LNCAP (cell line): ENCODE measurements at regions not wholly inside any gene's neighbourhood (a gene's known extent, or its start where the extent isn't known, plus 50 kb on each side); places are given as distances from the start of the nearest gene placed in this dataset.

Experiments used
- CTCF ChIP-seq: fragments of 450-650 bp; IDR thresholded peaks from 2 replicates; pipeline ENCODE4 v1.5.1; 2017; ENCODE audit warnings: mild to moderate bottlenecking

DNA sequence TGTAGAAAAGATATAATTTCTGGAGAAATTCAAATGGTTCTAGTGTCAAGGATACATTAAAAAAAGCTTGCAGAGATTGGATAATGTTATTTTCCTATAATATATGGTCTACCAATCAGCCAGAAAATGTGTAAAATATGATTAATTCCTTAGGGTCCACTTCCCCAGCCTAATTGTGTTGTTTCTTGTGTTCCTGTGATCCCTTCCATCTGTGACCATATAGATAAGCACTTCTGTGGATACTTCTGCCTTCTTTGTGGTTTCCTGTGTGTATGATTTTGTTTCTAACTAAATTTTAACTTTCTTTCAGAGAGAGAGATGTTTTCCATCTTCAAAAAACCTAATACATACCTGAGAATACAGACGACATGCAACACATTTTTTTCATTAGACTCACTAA lies 367.1 kb upstream of the PIK3C3 start:
- TF ChIP-seq CTCF, result no peak

DNA sequence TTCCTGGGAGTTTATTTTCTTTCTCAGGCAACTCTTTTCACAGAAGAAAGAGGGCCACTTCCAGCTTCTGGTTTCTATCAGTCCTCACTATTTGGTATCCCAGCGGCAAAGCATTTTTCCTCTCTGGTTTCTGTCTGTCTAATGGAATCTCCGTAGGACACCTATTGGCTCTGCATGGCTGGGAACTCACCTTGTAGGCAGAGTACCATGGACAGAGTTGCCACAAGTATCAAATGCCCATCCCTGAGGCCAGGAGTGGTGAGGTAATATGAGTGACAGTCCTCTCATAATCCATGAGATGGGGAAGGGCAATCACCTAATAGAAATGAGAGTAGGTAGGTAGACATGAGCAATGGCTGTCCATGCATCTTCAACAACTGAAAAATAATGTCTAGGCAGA lies 369.5 kb upstream of the PIK3C3 start:
- TF ChIP-seq CTCF, result no peak

DNA sequence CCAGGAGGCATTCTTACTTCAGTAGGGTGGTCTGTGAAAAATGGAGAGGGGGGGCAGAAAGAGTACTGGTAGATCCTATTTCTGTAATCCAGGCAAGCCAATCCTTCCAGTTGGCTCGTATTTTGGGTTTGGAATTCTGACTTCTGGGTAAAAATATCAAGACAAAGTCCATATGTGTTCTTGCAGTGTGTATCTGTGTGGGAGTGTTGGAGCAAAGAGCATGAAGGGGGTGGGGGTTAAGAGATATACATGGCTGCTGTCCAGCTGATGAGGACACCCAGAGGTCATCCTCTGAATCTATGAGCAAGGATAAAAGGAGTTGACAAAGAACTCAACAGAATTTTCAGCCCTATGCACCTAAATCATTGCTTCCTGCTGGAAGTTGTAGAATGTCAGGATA lies 375.8 kb upstream of the PIK3C3 start:
- no peak for TF ChIP-seq CTCF

DNA sequence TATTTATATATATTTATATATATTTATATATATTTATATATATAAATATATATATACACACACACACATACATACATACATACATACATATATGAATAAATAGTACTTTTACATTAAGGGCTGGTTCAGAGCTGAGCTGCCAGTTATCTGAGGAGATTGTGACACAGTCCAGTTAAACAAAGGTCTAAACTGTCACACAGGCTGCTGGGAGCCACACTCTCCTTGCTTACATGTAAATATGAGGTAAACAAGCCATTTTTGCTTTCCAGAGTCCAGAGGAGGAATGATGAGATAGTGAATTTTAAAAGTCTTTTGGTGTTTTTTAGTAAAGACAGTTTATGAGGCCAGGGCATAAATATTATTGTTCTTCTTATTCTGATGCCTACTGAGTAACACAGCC lies 377.5 kb upstream of the PIK3C3 start:
- TF ChIP-seq CTCF, result no peak

GRCh38 chr18:41576643-41577042 lies 378.4 kb upstream of the PIK3C3 start:
- no peak for TF ChIP-seq CTCF

DNA sequence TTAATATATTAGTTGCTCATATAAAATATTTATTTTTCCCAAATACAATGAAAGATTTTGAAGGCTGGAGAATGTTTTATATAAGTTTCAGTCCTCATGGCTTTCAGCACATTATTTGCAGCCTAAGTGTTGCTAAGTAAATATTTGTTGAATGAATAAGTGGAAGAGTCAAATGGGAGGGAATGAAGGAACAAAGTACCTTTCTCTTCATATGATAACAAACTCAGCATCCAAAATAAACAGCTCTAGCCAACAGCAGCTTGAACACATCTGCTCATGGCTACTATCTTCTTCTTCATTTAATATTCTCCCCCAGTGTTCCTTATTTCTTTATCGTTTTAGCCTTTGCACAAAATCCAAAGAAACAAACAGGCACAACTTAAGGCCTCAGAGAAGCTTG lies 385.2 kb upstream of the PIK3C3 start:
- TF ChIP-seq CTCF, result no peak

DNA sequence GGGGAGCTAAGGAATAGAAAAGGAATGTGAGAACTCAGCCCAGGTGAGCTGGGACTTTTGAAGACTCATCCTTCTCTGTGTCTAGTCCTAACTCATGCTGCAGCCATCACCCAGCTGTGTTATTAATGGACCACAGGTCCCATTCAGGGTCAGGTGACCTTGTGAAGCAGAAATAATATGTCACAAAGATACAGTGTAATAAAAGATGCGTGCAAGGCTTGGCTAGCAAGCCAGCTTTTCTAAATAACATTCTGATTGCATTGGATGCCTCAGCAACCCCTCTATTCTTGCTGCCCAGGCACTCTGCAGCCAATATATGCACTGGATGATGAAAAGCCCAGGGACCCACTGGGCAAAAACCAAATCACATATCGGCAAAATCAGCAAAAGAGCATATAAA lies 393.1 kb upstream of the PIK3C3 start:
- no peak for TF ChIP-seq CTCF

DNA sequence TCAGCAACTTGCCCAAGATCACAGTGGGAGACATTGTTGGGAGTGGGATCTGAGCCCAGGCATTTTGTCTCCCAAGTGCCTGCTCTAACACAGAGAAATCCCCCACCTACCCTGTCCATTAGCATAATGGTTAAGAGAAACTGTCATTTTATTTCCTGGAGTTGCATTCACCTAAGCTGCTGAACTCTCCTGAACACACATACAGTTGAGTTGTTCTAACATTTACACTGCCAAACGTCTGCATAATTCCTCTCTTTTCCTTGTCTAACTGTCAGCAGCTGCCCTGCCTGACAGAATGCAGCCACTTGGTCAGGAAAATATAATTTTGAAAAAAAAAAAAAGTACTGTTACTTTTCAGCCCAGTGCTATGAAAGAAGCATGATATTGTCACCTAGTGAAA lies 396.3 kb upstream of the PIK3C3 start:
- TF ChIP-seq CTCF, result no peak
